ENCODE measurements at regions not wholly inside any gene's neighbourhood (a gene's known extent, or its start where the extent isn't known, plus 50 kb on each side); places are given as distances from the start of the nearest gene placed in this dataset.

DNA sequence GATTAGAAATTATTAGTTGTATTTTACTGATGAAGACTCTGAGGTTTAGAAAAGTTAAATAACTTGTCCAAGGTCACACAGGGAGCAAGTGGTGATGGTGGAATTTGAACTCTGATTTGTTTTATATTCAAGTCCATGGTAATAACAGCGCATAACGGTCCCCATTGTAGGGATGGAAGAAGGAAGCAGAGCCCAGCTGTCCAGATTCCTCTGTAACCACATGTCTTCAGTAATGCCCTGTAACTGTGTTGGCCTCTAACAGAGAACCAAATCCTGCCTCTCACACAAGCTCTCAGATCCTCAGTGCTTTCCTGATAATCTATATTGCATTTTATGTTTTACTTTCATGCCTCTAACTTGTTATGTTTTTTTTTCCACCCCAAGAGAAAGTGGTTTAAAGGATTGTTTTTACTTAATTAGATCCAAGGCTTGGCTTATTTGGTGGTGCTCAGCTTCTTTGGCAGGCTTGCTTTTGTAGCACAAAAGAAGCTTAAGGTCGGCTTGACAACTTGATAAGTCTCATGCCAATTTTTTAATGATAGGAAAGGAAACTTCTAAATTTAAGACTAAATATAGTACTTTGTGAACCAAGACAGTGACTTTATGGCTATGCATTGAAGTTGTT is 105.1 kb upstream of the SEL1L start:
- Histone ChIP-seq H3K4me1 (replicated peaks) (no peaks in the 10 kb centered on the region), H3K27me3 (replicated peaks) (no peaks in the 10 kb centered on the region), H3K4me3 (no peak overlapping the region), H3K9me3 (replicated peaks) (no peaks in the 10 kb centered on the region), H3K36me3 (no peaks in the 10 kb centered on the region), H3K27ac (no peak overlapping the region)
- DNase-seq (ENCODE audit: low read depth in 1 of 2, low spot score in 2 of 2) = no peak

DNA sequence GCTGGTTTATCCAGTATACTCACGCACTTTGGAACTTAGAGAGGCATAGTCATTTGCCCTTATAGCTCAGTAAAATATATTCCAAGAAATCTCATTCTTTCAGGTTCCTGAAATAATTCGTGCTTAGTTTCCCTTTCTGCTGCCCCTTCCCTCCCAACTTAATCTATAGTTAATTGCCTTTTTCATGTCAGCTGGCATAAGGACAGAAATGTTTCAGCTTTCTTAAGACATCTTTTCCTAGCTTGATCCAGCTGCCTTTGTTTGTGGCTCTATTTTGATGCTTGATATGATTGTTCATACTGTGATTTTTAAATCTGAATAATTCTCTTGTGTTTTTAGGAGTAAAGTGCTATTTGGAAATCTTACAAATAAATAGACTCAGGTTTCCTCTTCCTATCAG is 120.0 kb upstream of the SEL1L start:
- H3K27me3 ChIP-seq (replicated peaks) = no peaks in the 10 kb centered on the region
- no peaks in the 10 kb centered on the region for H3K4me1 ChIP-seq (replicated peaks)
- H3K9me3 ChIP-seq (replicated peaks) = no peaks in the 10 kb centered on the region
- no peak overlapping the region for H3K27ac ChIP-seq
- no peak for DNase-seq (ENCODE audit: low read depth in 1 of 2, low spot score in 2 of 2)
- H3K36me3 ChIP-seq = no peaks in the 10 kb centered on the region
- no peak overlapping the region for H3K4me3 ChIP-seq

DNA sequence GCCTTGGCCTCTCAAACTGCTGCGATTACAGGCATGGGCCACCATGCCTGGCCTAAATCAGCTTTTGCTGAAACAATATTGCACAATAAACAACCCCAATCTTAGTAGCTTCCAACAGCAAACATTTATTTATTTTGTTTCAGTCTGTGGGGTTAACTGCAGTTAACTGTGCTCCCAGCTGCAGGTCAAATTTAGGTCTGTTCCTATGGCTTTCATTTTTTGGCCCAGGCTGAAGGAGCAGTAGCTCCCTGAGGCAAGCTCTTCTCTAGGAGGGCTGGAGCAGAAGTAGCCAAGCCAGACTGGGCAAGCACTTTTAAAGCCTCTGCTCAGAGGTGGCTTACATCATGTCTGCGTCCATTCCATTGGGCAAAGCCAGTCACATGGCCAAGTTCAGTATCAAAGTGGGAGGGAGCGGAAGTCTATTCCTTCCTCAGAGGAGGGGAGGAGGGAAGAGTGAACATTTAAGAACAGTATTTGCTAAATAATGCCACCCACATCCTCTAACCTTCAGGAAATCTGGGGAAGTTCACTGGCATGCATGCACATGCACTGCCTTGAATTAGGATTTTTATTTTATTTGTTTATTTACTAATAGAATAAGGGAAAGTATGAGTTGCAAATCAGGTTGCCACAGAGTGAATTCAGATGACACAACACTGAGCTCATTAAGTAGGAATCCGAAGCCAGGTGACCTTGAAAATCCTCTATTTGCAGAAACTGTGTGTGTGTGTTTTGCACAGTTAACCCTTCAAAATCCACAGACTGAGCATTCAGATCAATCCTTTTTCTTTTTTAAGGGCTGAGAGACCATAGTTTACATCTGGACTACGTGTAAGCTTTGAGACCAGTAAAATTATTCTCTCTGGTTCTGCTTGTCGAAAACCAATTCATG is 122.0 kb upstream of the SEL1L start:
- no peak for DNase-seq (ENCODE audit: low read depth in 1 of 2, low spot score in 2 of 2)
- H3K27me3 ChIP-seq (replicated peaks) = no peaks in the 10 kb centered on the region
- no peaks in the 10 kb centered on the region for H3K4me1 ChIP-seq (replicated peaks)
- H3K9me3 ChIP-seq (replicated peaks) = no peaks in the 10 kb centered on the region
- no peaks in the 10 kb centered on the region for H3K36me3 ChIP-seq
- no peak overlapping the region for H3K27ac ChIP-seq
- no peak overlapping the region for H3K4me3 ChIP-seq

DNA sequence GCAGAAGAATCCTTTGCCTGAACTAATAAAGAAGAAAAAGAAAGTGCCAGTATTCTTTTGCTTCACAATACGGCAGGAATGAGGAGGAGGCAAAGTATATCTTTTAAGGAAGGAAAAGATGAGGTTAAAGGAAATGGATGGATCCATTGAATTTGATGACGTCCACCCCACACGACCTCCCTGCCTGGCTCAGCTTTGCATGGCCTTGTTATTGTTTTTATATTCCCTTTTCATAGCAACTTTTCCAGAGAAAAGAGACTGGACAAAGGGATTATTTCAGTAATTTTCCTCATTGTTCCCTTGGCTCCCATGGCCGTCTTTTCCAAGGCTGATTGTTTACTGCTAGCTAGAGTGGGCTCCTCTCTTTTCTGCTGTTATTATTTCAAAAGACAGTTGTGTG is 123.2 kb upstream of the SEL1L start:
- H3K4me1 ChIP-seq (replicated peaks) = no peaks in the 10 kb centered on the region
- no peak overlapping the region for H3K27ac ChIP-seq
- no peaks in the 10 kb centered on the region for H3K9me3 ChIP-seq (replicated peaks)
- no peaks in the 10 kb centered on the region for H3K36me3 ChIP-seq
- no peak for DNase-seq (ENCODE audit: low read depth in 1 of 2, low spot score in 2 of 2)
- H3K4me3 ChIP-seq = no peak overlapping the region
- no peaks in the 10 kb centered on the region for H3K27me3 ChIP-seq (replicated peaks)

DNA sequence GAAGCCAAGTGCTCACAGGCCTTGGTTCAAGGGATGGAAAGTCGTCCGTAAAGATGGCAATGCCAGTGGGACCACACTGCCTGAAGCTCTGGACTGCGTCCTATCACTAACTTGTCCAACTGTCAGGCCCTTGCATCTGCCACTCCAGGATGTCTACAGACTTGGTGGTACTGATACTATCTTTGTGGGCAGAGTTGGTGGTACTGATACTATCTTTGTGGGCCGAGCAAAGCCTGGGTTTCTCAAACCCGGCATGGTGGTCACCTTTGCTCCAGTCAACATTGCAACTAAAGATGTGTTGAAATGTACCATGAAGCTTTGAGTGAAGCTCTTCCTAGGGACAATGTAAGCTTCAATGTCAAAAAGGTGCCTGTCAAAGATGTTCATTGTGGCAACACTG is 128.4 kb upstream of the SEL1L start:
- DNase-seq (ENCODE audit: low read depth in 1 of 2, low spot score in 2 of 2) = no peak
- Histone ChIP-seq H3K36me3 (no peaks in the 10 kb centered on the region), H3K4me3 (no peak overlapping the region), H3K27ac (no peak overlapping the region), H3K27me3 (replicated peaks) (no peaks in the 10 kb centered on the region), H3K4me1 (replicated peaks) (no peaks in the 10 kb centered on the region), H3K9me3 (replicated peaks) (no peaks in the 10 kb centered on the region)

DNA sequence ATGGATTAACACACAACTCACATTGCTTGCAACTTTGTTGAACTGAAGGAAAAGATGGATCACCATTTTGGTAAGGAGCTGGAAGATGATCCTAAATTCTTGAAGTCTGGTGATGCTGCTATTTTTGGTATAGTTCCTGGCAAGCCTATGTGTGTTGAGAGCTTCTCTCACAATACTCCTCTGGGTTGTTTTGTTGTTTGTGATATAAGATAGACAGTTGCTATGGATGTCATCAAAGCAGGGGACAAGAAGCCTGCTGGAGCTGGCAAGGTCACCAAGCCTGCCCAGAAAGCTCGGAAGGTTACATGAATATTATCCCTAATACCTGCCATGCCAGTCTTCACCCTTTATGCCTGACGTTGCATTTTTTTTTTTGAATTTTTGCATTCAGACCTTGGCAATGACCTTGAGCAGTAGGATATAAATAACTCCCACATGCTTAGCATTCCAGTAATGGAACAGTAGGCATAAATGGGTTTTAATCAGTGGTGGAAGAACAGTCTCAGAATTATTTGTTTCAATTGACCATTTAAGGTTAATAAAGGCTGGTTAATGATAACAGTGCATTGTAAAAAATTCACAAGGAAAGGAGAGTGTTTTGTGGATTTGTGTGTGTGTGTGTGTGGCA is 129.0 kb upstream of the SEL1L start:
- DNase-seq (ENCODE audit: low read depth in 1 of 2, low spot score in 2 of 2) = no peak
- no peaks in the 10 kb centered on the region for H3K36me3 ChIP-seq
- H3K9me3 ChIP-seq (replicated peaks) = no peaks in the 10 kb centered on the region
- H3K27me3 ChIP-seq (replicated peaks) = no peaks in the 10 kb centered on the region
- H3K4me1 ChIP-seq (replicated peaks) = no peaks in the 10 kb centered on the region
- no peak overlapping the region for H3K27ac ChIP-seq
- H3K4me3 ChIP-seq = no peak overlapping the region

DNA sequence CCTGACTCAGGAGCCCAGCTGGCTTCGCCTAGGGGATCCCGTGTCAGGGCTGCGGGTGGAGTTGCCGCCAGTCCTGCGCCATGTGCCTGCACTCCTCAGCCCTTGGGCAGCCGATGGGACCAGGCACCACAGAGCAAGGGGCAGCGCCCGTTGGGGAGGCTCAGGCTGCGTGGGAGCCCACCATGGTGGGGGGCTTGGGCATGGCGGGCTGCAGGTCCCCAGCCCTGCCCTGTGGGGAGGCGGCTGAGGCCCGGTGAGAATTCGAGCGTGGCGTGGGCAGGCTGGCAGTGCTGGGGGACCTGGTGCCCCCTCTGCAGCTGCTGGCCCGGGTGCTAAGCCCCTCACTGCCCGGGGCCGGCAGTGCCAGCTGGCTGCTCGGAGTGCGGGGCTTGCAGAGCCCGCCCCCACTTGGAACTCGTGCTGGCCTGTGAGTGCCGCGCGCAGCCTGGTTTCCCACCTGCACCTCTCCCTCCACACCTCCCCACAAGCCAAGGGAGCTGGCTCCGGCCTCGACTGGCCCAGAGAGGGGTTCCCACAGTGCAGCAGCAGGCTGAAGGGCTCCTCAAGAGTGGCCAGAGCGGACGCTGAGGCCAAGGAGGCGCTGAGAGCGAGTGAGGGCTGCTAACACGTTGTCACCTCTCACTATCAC is 135.1 kb upstream of the SEL1L start:
- Histone ChIP-seq H3K4me1 (replicated peaks) (no peaks in the 10 kb centered on the region), H3K27ac (no peak overlapping the region), H3K4me3 (no peak overlapping the region), H3K36me3 (no peaks in the 10 kb centered on the region), H3K27me3 (replicated peaks) (no peaks in the 10 kb centered on the region), H3K9me3 (replicated peaks) (no peaks in the 10 kb centered on the region)
- no peak for DNase-seq (ENCODE audit: low read depth in 1 of 2, low spot score in 2 of 2)

DNA sequence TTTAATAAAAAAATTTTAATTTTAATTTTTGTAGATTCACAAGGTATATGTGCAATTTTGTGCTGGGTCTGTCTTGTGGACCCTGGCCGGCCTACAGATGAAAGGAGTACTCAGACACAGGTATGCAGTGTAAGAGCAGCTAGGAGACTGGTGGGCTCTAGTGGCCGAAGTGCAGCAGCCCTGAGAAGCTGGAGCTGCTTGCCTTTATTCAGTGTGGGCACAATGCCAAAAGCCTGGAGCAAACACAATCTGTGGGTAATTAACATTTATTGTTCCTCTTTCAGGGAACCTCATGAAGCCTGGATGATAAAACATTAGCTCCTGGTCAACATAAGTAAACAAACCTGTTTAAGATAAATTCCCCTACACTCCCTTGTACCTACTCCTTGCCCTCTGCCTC is 135.7 kb upstream of the SEL1L start:
- Histone ChIP-seq H3K36me3 (no peaks in the 10 kb centered on the region), H3K4me1 (replicated peaks) (no peaks in the 10 kb centered on the region), H3K27ac (no peak overlapping the region), H3K4me3 (no peak overlapping the region), H3K27me3 (replicated peaks) (no peaks in the 10 kb centered on the region), H3K9me3 (replicated peaks) (no peaks in the 10 kb centered on the region)
- DNase-seq (ENCODE audit: low read depth in 1 of 2, low spot score in 2 of 2) = no peak

DNA sequence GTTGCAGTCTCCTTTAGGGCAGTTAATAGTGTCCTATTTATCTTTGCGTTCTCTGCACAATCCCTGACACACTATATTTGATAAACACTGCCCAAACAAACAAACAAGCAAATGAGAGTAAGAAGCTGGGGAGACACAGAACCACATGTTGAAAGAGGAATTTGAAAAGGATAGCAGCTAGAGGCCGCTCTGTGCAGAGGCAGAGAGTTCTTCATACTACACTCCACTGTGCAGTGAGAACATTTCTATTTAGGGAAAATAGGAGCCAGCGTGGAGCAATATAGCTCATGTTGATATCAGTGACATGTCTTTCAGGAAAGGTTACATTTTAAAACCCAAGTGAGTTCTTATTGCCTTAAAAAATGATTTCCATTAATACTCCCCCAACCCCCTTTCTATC is 140.3 kb upstream of the SEL1L start:
- Histone ChIP-seq H3K4me3 (no peak overlapping the region), H3K9me3 (replicated peaks) (no peaks in the 10 kb centered on the region), H3K27ac (no peak overlapping the region), H3K36me3 (no peaks in the 10 kb centered on the region), H3K4me1 (replicated peaks) (no peaks in the 10 kb centered on the region), H3K27me3 (replicated peaks) (no peaks in the 10 kb centered on the region)
- no peak for DNase-seq (ENCODE audit: low read depth in 1 of 2, low spot score in 2 of 2)

DNA sequence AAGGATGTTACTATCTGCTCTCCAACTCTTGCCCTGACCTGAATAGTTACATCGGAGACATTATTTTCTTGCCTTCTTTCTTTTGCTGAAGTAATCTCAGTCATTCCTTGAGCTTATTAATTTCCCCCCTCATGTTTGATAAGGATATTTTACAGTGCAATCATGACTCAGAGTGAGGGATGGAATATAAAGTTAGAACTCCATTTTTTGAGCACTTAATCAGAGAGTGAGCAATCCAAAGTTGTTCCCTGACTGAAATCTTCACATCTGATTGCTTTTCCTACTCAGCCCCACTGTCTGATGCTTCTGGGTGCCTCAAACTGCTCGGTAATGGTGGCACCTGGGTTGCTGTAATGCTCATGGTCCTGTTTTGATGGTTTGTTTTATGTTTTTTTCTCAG is 142.7 kb upstream of the SEL1L start:
- H3K9me3 ChIP-seq (replicated peaks) = no peaks in the 10 kb centered on the region; the same call in none of the 2 replicates
- no peaks in the 10 kb centered on the region for H3K36me3 ChIP-seq
- no peak for DNase-seq (ENCODE audit: low read depth in 1 of 2, low spot score in 2 of 2)
- no peaks in the 10 kb centered on the region for H3K4me1 ChIP-seq (replicated peaks)
- no peak overlapping the region for H3K27ac ChIP-seq
- H3K4me3 ChIP-seq = no peak overlapping the region
- no peaks in the 10 kb centered on the region for H3K27me3 ChIP-seq (replicated peaks)

DNA sequence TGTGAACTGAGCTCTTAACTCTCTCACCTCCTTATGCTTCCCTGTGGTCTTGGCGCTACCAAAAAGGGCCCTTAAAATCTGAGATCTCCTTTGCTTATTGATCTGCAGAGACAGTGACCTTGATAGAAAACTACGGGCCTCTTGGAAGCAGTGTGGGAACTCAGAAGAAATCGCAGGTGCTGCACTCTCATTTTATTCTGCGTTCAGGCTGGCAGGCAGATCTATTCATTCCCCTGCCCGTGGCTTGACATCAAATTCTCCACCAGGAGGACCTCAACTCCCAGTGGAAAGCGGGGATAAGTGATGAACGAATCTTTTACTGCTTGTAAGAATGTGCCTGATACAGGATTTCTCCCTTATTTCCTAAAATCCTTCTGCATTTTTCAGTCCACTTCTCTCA is 143.2 kb upstream of the SEL1L start:
- no peak overlapping the region for H3K4me3 ChIP-seq
- DNase-seq (ENCODE audit: low read depth in 1 of 2, low spot score in 2 of 2) = no peak
- H3K4me1 ChIP-seq (replicated peaks) = no peaks in the 10 kb centered on the region
- H3K27me3 ChIP-seq (replicated peaks) = no peaks in the 10 kb centered on the region
- no peaks in the 10 kb centered on the region for H3K36me3 ChIP-seq
- H3K27ac ChIP-seq = no peak overlapping the region
- no peaks in the 10 kb centered on the region; the same call in none of the 2 replicates for H3K9me3 ChIP-seq (replicated peaks)

DNA sequence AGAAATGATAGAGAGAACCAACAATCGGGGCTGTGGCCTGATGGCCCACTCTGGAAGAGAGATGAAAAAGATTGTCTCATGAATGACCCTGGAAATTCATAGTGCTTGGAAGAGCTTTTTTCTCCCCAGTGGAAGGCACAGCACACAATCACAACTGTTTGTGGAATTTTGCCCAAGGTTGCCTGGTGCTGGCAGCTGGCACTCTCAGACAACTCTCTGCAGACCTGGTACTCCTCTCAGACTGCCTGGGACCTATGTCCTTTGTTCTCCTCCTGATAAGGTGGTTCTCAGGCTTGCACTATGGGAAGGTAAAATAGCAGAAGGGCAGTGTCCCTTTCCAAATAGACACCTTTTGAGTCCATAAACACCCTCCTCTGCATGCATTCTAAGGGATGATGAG is 144.1 kb upstream of the SEL1L start:
- DNase-seq (ENCODE audit: low read depth in 1 of 2, low spot score in 2 of 2) = no peak
- Histone ChIP-seq H3K27me3 (replicated peaks) (no peaks in the 10 kb centered on the region), H3K4me1 (replicated peaks) (no peaks in the 10 kb centered on the region), H3K9me3 (replicated peaks) (no peaks in the 10 kb centered on the region; the same call in none of the 2 replicates), H3K27ac (no peak overlapping the region), H3K36me3 (no peaks in the 10 kb centered on the region), H3K4me3 (no peak overlapping the region)

DNA sequence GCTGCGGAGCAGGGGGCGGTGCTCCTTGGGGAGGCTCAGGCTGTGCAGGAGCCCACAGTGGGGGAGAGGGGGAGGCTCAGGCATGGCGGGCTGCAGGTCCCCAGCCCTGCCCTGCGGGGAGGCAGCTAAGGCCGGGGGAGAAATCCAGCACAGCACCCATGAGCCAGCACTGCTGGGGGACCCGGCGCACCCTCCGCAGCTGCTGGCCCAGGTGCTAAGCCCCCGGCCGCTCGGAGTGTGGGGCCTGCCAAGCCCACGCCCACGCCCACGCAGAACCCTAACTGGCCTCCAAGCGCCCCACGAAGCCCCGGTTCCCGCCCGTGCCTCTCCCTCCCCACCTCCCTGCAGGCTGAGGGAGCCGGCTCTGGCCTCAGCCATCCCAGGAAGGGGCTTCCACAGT is 145.6 kb upstream of the SEL1L start:
- Histone ChIP-seq H3K4me1 (replicated peaks) (no peaks in the 10 kb centered on the region), H3K4me3 (no peak overlapping the region), H3K36me3 (no peaks in the 10 kb centered on the region), H3K9me3 (replicated peaks) (no peaks in the 10 kb centered on the region; the same call in none of the 2 replicates), H3K27me3 (replicated peaks) (no peaks in the 10 kb centered on the region), H3K27ac (no peak overlapping the region)
- no peak for DNase-seq (ENCODE audit: low read depth in 1 of 2, low spot score in 2 of 2)

DNA sequence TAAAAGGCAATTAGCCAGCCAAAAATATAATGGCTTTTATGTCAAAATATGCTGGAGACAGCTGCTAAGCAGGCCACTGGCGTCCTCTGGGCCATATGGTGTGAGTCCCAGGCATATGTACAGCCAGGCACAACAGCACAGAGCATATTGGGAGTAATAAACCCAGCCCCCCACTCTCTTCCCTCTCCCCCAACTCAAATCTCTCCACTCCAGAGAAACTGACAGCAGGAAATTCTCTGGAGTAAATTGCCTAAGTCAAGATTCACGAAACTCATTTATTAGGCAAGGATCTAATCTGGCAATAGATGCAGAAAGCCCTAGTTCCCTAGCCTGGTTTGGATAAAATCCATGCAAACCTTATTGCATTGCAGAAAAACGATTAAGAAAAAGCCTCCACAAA is 147.9 kb upstream of the SEL1L start:
- no peaks in the 10 kb centered on the region for H3K36me3 ChIP-seq
- H3K27me3 ChIP-seq (replicated peaks) = no peaks in the 10 kb centered on the region
- H3K9me3 ChIP-seq (replicated peaks) = peaks cover 2% of the 10 kb centered on the region
- DNase-seq (ENCODE audit: low read depth in 1 of 2, low spot score in 2 of 2) = no peak
- H3K4me1 ChIP-seq (replicated peaks) = no peaks in the 10 kb centered on the region
- no peak overlapping the region for H3K27ac ChIP-seq
- no peak overlapping the region for H3K4me3 ChIP-seq
